ENCODE measurements at regions not wholly inside any gene's neighbourhood (a gene's known extent, or its start where the extent isn't known, plus 50 kb on each side); places are given as distances from the start of the nearest gene placed in this dataset.

GRCh38 chr1:202067188-202067974, 55.3 kb upstream of the GPR37L1 start:
- Histone ChIP-seq H3K4me1 (ENCODE audit: control insufficient read depth, insufficient read depth, low read length) (0 out of 2 replicates have a peak, but pooled peaks cover 4% of the 10 kb centered on the region), H3K4me3 (ENCODE audit: low read depth, low read length) (no peak overlapping the region), H3K36me3 (ENCODE audit: control insufficient read depth in 2 of 2, insufficient read depth in 1 of 2, low read length in 2 of 2) (no peaks in the 10 kb centered on the region), H3K9me3 (ENCODE audit: control insufficient read depth, insufficient read depth, low read depth, low read length) (no peaks in the 10 kb centered on the region), H3K27ac (ENCODE audit: extremely low read depth, low read depth, low read length) (no peak overlapping the region)
- ChIA-PET CTCF (interaction anchor here (0.6 to 1.8 kb wide), 7 partner anchors 10 to 1585 kb away, joined by 3 to 7 read pairs (median 4); no protein-coding TSS in a partner anchor), POLR2A (interaction anchor here (1.2 kb wide), 1 partner anchor 45 kb away, joined by 4 read pairs; no protein-coding TSS in a partner anchor)
- TF ChIP-seq ZNF169 (tag by site-specific recombination; IDR thresholded peaks at IDR 0.05): no peak
- no peak for TF ChIP-seq ZNF121 (tag by site-specific recombination; IDR thresholded peaks at IDR 0.05)
- no peak for TF ChIP-seq REPIN1 (tag by site-specific recombination; IDR thresholded peaks at IDR 0.05; ENCODE audit: low read depth)
- no peak for TF ChIP-seq OSR2 (tag by site-specific recombination; IDR thresholded peaks at IDR 0.05)
- TF ChIP-seq GFI1B (tag by site-specific recombination; IDR thresholded peaks at IDR 0.05): no peak
- TF ChIP-seq ZNF280C (tag by site-specific recombination; IDR thresholded peaks at IDR 0.05): no peak
- TF ChIP-seq ZNF639 (tag by site-specific recombination; IDR thresholded peaks at IDR 0.05): no peak
- TF ChIP-seq ZNF701 (tag by site-specific recombination; IDR thresholded peaks at IDR 0.05): no peak
- no peak for TF ChIP-seq ZNF174 (tag by site-specific recombination; IDR thresholded peaks at IDR 0.05)
- no peak for TF ChIP-seq INSM2 (tag by site-specific recombination; IDR thresholded peaks at IDR 0.05)
- TF ChIP-seq CTCF (tag by site-specific recombination; IDR thresholded peaks at IDR 0.05): no peak
- TF ChIP-seq ZNF629 (tag by site-specific recombination; IDR thresholded peaks at IDR 0.05): no peak

- POLR2A ChIA-PET: interaction anchor here (1.2 kb wide), 1 partner anchor 44 kb away, joined by 4 read pairs; no protein-coding TSS in a partner anchor
- CTCF ChIA-PET: interaction anchor here (1.3 to 1.8 kb wide), 3 partner anchors 11 to 69 kb away, joined by 4 read pairs; no protein-coding TSS in a partner anchor
- Histone ChIP-seq H3K27ac (ENCODE audit: extremely low read depth, low read depth, low read length) (no peak overlapping the region), H3K9me3 (ENCODE audit: control insufficient read depth, insufficient read depth, low read depth, low read length) (no peaks in the 10 kb centered on the region), H3K4me1 (ENCODE audit: control insufficient read depth, insufficient read depth, low read length) (0 out of 2 replicates have a peak, but pooled peaks cover 4% of the 10 kb centered on the region), H3K4me3 (ENCODE audit: low read depth, low read length) (no peak overlapping the region), H3K36me3 (ENCODE audit: control insufficient read depth in 2 of 2, insufficient read depth in 1 of 2, low read length in 2 of 2) (no peaks in the 10 kb centered on the region)
- no peak for TF ChIP-seq ZNF37A (tag by site-specific recombination; IDR thresholded peaks at IDR 0.05)
- no peak for TF ChIP-seq ZNF280C (tag by site-specific recombination; IDR thresholded peaks at IDR 0.05)
- TF ChIP-seq ZBTB6 (tag by site-specific recombination; IDR thresholded peaks at IDR 0.05): no peak
- no peak for TF ChIP-seq MYNN (tag by site-specific recombination; IDR thresholded peaks at IDR 0.05; ENCODE audit: borderline replicate concordance)
- no peak for TF ChIP-seq TCF7L2 (IDR thresholded peaks at IDR 0.05; ENCODE audit: borderline replicate concordance, low read depth, low read length)
- no peak for TF ChIP-seq ZFP69B (tag by site-specific recombination; IDR thresholded peaks at IDR 0.05)
- TF ChIP-seq ZNF677 (tag by site-specific recombination; IDR thresholded peaks at IDR 0.05): no peak
- TF ChIP-seq HOXC10 (CRISPR knock-in tag; IDR thresholded peaks at IDR 0.05): no peak
- no peak for TF ChIP-seq ZNF112 (tag by site-specific recombination; IDR thresholded peaks at IDR 0.05)
These were observed 54.1 kb upstream of the GPR37L1 start for GRCh38 chr1:202068596-202068995.
